Sigmoid colon (tissue), 4 donors: ENCODE measurements at regions not wholly inside any gene's neighbourhood (a gene's known extent, or its start where the extent isn't known, plus 50 kb on each side); places are given as distances from the start of the nearest gene placed in this dataset.

Experiments used
- CTCF ChIP-seq, 4 experiments: fragments of 450-650 bp in 3 of 4; fragments of 200-600 bp in 1 of 4; IDR thresholded peaks; one replicate each; pipeline ENCODE4 v1.5.1; 2016 to 2019; ENCODE audit warnings: antibody characterized with exemption in 4 of 4, mild to moderate bottlenecking in 3 of 4, moderate library complexity in 2 of 4
- EP300 ChIP-seq, 4 donors: sonication (generic); formaldehyde crosslinking; IDR thresholded peaks; one replicate each; pipeline ENCODE4 v1.6.1; 2017; ENCODE audit warnings: antibody characterized with exemption in 4 of 4
- POLR2A ChIP-seq, 2 donors: fragments of 450-650 bp; IDR thresholded peaks; one replicate each; pipeline ENCODE4 v1.6.1; 2016; ENCODE audit warnings: antibody characterized with exemption in 2 of 2, mild to moderate bottlenecking in 2 of 2, moderate library complexity in 2 of 2
- POLR2AphosphoS5 ChIP-seq, 4 donors: sonication (generic); formaldehyde crosslinking; IDR thresholded peaks; one replicate each; pipeline ENCODE4 v1.6.1; 2017; ENCODE audit warnings: antibody characterized with exemption in 4 of 4

DNA sequence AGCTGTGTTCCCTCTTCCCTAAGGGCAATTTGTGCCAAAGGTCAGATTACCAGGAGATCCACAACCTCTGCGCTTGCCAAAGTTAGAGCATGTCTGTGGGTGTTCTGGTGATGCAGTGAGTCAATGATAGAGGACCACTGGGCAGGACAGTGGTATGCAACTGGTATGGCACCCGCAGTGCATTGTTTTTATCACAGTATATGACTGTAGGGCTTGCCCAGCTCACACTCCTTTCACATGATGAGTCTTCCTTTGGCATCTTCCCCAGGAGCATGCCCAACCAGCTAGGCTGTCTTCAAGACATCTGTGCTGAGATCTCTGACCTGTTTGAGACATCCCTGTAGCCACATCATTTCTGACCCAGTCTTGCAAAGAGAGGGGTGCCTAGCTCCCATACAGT is 1650.0 kb upstream of the CDH6 start:
- no peak for TF ChIP-seq CTCF (IDR thresholded peaks at IDR 0.05)
- TF ChIP-seq POLR2AphosphoS5 (IDR thresholded peaks at IDR 0.05) = no peak
- TF ChIP-seq POLR2A (IDR thresholded peaks at IDR 0.05) = no peak
- no peak for TF ChIP-seq EP300 (IDR thresholded peaks at IDR 0.05)
